H1 (cell line): ENCODE measurements at regions not wholly inside any gene's neighbourhood (a gene's known extent, or its start where the extent isn't known, plus 50 kb on each side); places are given as distances from the start of the nearest gene placed in this dataset.

ENCODE experiments used
- CTCF ChIA-PET: fragments of 300-600 bp; sonication (Branson Sonifier 250); formaldehyde crosslinking; loops from one replicate; lab custom pipeline; 2021; ENCODE audit not compliant: partially characterized antibody; lab: Charles Lee
- POLR2A ChIA-PET: fragments of 300-600 bp; sonication (Branson Sonifier 250); formaldehyde crosslinking; loops from one replicate; lab custom pipeline; 2021; ENCODE audit warnings: inconsistent platforms; ENCODE audit not compliant: partially characterized antibody; lab: Charles Lee
- DNase-seq, 2 experiments: peaks; one replicate each; pipeline versions ENCODE4 v3.0.0 to v3.0.0-alpha.2; 2010 to 2022; ENCODE audit warnings: low spot score in 2 of 2, low read depth in 1 of 2, mixed read lengths in 1 of 2
- FAIRE-seq: peaks from 2 replicates; lab custom pipeline; 2011; peaks lifted over from hg19 to GRCh38; lab: Jason Lieb, UNC
- H2AFZ ChIP-seq: 2 replicates; pipeline ENCODE4 v1.8.1; 2012; ENCODE audit warnings: low read length, inconsistent platforms
- H2AK5ac ChIP-seq: 2 replicates; pipeline ENCODE4 v1.6.1; 2013; ENCODE audit warnings: low read depth, low read length
- H2BK120ac ChIP-seq: replicated peaks from 2 replicates; pipeline ENCODE3; 2013; ENCODE audit warnings: low read depth, low read length, inconsistent platforms
- H2BK12ac ChIP-seq: 2 replicates; pipeline ENCODE4 v1.6.1; 2013; ENCODE audit warnings: low read depth, low read length
- H2BK15ac ChIP-seq: 2 replicates; pipeline ENCODE4 v1.6.1; 2013; ENCODE audit warnings: low read length
- H2BK20ac ChIP-seq: 2 replicates; pipeline ENCODE4 v1.6.1; 2013; ENCODE audit warnings: low read length
- H2BK5ac ChIP-seq: 2 replicates; pipeline ENCODE4 v1.6.1; 2013; ENCODE audit warnings: low read depth, low read length
- H3K14ac ChIP-seq: 2 replicates; pipeline ENCODE4 v1.6.1; 2013; ENCODE audit warnings: inconsistent platforms; ENCODE audit not compliant: insufficient read length
- H3K18ac ChIP-seq: 2 replicates; pipeline ENCODE4 v1.6.1; 2013; ENCODE audit warnings: low read length; ENCODE audit errors: extremely low read depth
- H3K23ac ChIP-seq: 2 replicates; pipeline ENCODE4 v1.6.1; 2013; ENCODE audit warnings: inconsistent platforms; ENCODE audit not compliant: insufficient read length
- H3K23me2 ChIP-seq: 2 replicates; pipeline ENCODE4 v1.6.1; 2013; ENCODE audit warnings: low read depth, low read length
- H3K27ac ChIP-seq: 2 replicates; pipeline ENCODE4 v1.6.1; 2011; ENCODE audit warnings: low read depth, low read length, inconsistent platforms
- H3K27me3 ChIP-seq, 4 experiments: replicated peaks in 1 of 4; 1 replicate in 1 of 4; 2 replicates in 3 of 4; pipeline versions ENCODE4 v1.6.1 to v1.8.1; 2011 to 2013; ENCODE audit warnings: low read length in 3 of 4, mild to moderate bottlenecking in 3 of 4, inconsistent platforms in 2 of 4, mixed read lengths in 2 of 4, moderate library complexity in 1 of 4; ENCODE audit not compliant: control insufficient read depth in 3 of 4, insufficient read depth in 3 of 4; ENCODE audit errors: extremely low read depth in 1 of 4
- H3K36me3 ChIP-seq, 4 experiments: 2 replicates each; pipeline versions ENCODE4 v1.6.1 to v1.8.1; 2011 to 2013; ENCODE audit warnings: mild to moderate bottlenecking in 4 of 4, low read length in 3 of 4, moderate library complexity in 2 of 4, control low read depth in 1 of 4, inconsistent platforms in 1 of 4; ENCODE audit not compliant: insufficient read depth in 4 of 4, control insufficient read depth in 2 of 4
- H3K4ac ChIP-seq: replicated peaks from 2 replicates; pipeline ENCODE3; 2013; ENCODE audit warnings: low read length, low read depth, mixed read lengths, inconsistent platforms; ENCODE audit not compliant: insufficient read length
- H3K4me1 ChIP-seq, 4 experiments: replicated peaks in 1 of 4; 1 replicate in 1 of 4; 2 replicates in 3 of 4; pipeline versions ENCODE4 v1.6.1 to v1.8.1; 2011 to 2013; ENCODE audit warnings: low read length in 3 of 4, inconsistent platforms in 2 of 4, mixed read lengths in 1 of 4; ENCODE audit not compliant: insufficient read depth in 4 of 4, control insufficient read depth in 3 of 4
- H3K4me2 ChIP-seq, 2 experiments: 2 replicates each; pipeline versions ENCODE4 v1.6.1 to v1.8.1; 2011 to 2013; ENCODE audit warnings: low read depth in 2 of 2, low read length in 2 of 2, control low read depth in 1 of 2, inconsistent platforms in 1 of 2, mild to moderate bottlenecking in 1 of 2; ENCODE audit not compliant: insufficient read depth in 1 of 2
- H3K4me3 ChIP-seq, 4 experiments: fragments of 200-600, 300-600 bp in 1 of 4; sonication (generic), shearing (Covaris generic), sonication (Bioruptor Twin) in 1 of 4; 2 replicates each; pipeline versions ENCODE4 v1.5.1 to v1.8.1; 2011 to 2016; ENCODE audit warnings: low read length in 4 of 4, low read depth in 3 of 4, control low read depth in 2 of 4, inconsistent platforms in 2 of 4, mild to moderate bottlenecking in 2 of 4, mixed read lengths in 1 of 4, moderate library complexity in 1 of 4; ENCODE audit not compliant: insufficient read depth in 2 of 4; ENCODE audit errors: extremely low read depth in 1 of 4
- H3K56ac ChIP-seq: replicated peaks from 2 replicates; pipeline ENCODE3; 2013; ENCODE audit warnings: low read depth, mild to moderate bottlenecking, mixed read lengths, low read length, inconsistent platforms; ENCODE audit not compliant: insufficient read length
- H3K79me1 ChIP-seq: 2 replicates; pipeline ENCODE4 v1.6.1; 2013; ENCODE audit warnings: low read depth, low read length, control low read depth
- H3K79me2 ChIP-seq, 2 experiments: 2 replicates each; pipeline versions ENCODE4 v1.6.1 to v1.8.1; 2012 to 2013; ENCODE audit warnings: low read length in 2 of 2, mild to moderate bottlenecking in 2 of 2, inconsistent platforms in 1 of 2; ENCODE audit not compliant: insufficient read depth in 2 of 2, control insufficient read depth in 1 of 2
- H3K9ac ChIP-seq, 4 experiments: replicated peaks in 1 of 4; 1 replicate in 1 of 4; 2 replicates in 3 of 4; pipeline versions ENCODE4 v1.6.1 to v1.8.1; 2011 to 2013; ENCODE audit warnings: low read depth in 3 of 4, low read length in 3 of 4, control low read depth in 2 of 4, mild to moderate bottlenecking in 2 of 4, moderate library complexity in 2 of 4, inconsistent platforms in 1 of 4; ENCODE audit errors: extremely low read depth in 1 of 4
- H3K9me3 ChIP-seq, 2 experiments: 2 replicates each; pipeline versions ENCODE4 v1.6.1 to v1.8.1; 2012 to 2013; ENCODE audit warnings: mild to moderate bottlenecking in 2 of 2, moderate library complexity in 2 of 2, control low read depth in 1 of 2, inconsistent platforms in 1 of 2, low read depth in 1 of 2, low read length in 1 of 2, mixed read lengths in 1 of 2; ENCODE audit not compliant: insufficient read depth in 2 of 2
- H4K20me1 ChIP-seq, 2 experiments: replicated peaks in 1 of 2; 2 replicates each; pipeline versions ENCODE3 to v1.8.1; 2011 to 2013; ENCODE audit warnings: inconsistent platforms in 2 of 2, low read length in 2 of 2, mild to moderate bottlenecking in 1 of 2; ENCODE audit not compliant: insufficient read depth in 2 of 2, control insufficient read depth in 1 of 2
- H4K5ac ChIP-seq: 2 replicates; pipeline ENCODE4 v1.6.1; 2013; ENCODE audit warnings: low read length, low read depth, mixed read lengths, inconsistent platforms; ENCODE audit not compliant: insufficient read length
- H4K8ac ChIP-seq: 2 replicates; pipeline ENCODE4 v1.8.0; 2013; ENCODE audit warnings: mild to moderate bottlenecking, moderate library complexity, low read length, inconsistent platforms; ENCODE audit not compliant: insufficient read depth; ENCODE audit errors: extremely low read depth
- H4K91ac ChIP-seq: replicated peaks from 2 replicates; pipeline ENCODE3; 2013; ENCODE audit warnings: low read length, mixed read lengths, inconsistent platforms; ENCODE audit not compliant: insufficient read length
- CBX5 ChIP-seq: fragments of 300-800, 300-1000 bp; sonication (generic); IDR thresholded peaks from 2 replicates; pipeline ENCODE4 v1.7.1; 2016; ENCODE audit warnings: antibody characterized with exemption, low read length, low read depth
- CEBPB ChIP-seq: IDR thresholded peaks from 2 replicates; pipeline ENCODE4 v1.6.1; 2012; ENCODE audit warnings: low read depth, low read length
- CHD2 ChIP-seq: IDR thresholded peaks from 2 replicates; pipeline ENCODE4 v1.6.1; 2012; ENCODE audit warnings: low read length, improper control_type of control experiment
- E2F6 ChIP-seq: IDR thresholded peaks from 2 replicates; pipeline ENCODE4 v1.6.1; 2012; ENCODE audit warnings: inconsistent platforms
- EGR1 ChIP-seq: IDR thresholded peaks from 2 replicates; pipeline ENCODE4 v1.6.1; 2011; ENCODE audit warnings: low read depth, low read length, borderline replicate concordance
- JUND ChIP-seq: IDR thresholded peaks from 2 replicates; pipeline ENCODE4 v1.6.1; 2011; ENCODE audit warnings: mild to moderate bottlenecking, improper control_type of control experiment, low read length
- KDM5A ChIP-seq: fragments of 200-600 bp; IDR thresholded peaks from 2 replicates; pipeline ENCODE4 v1.7.1; 2012; ENCODE audit warnings: mild to moderate bottlenecking, low read length, inconsistent platforms, mixed read lengths
- POLR2AphosphoS5 ChIP-seq: IDR thresholded peaks from 2 replicates; pipeline ENCODE4 v1.6.1; 2011; ENCODE audit warnings: low read depth, low read length
- POU5F1 ChIP-seq: IDR thresholded peaks from 2 replicates; pipeline ENCODE4 v1.6.1; 2011; ENCODE audit warnings: low read depth, mild to moderate bottlenecking, low read length, moderate library complexity
- RAD21 ChIP-seq, 2 experiments: IDR thresholded peaks in 1 of 2; conservative IDR thresholded peaks in 1 of 2; 2 replicates each; pipeline ENCODE4 v1.6.1; 2011; ENCODE audit warnings: low read depth in 2 of 2, low read length in 2 of 2, improper control_type of control experiment in 1 of 2, inconsistent platforms in 1 of 2, mild to moderate bottlenecking in 1 of 2, moderate library complexity in 1 of 2
- RFX5 ChIP-seq: IDR thresholded peaks from 2 replicates; pipeline ENCODE4 v1.6.1; 2011; ENCODE audit warnings: low read depth, low read length, improper control_type of control experiment, borderline replicate concordance
- SAP30 ChIP-seq: fragments of 300-600 bp; sonication (generic); IDR thresholded peaks from 2 replicates; pipeline ENCODE4 v1.7.1; 2012; ENCODE audit warnings: low read length, moderate library complexity, mild to moderate bottlenecking, inconsistent platforms; ENCODE audit not compliant: insufficient read depth, insufficient replicate concordance
- SP4 ChIP-seq: IDR thresholded peaks from 2 replicates; pipeline ENCODE4 v1.6.1; 2012; ENCODE audit warnings: low read length, inconsistent platforms
- SUZ12 ChIP-seq: fragments of 200-600 bp; sonication (generic); IDR thresholded peaks from 2 replicates; pipeline ENCODE4 v1.6.1; 2012; ENCODE audit warnings: mild to moderate bottlenecking, inconsistent platforms, low read length, moderate library complexity, mixed read lengths
- TCF12 ChIP-seq: IDR thresholded peaks from 2 replicates; pipeline ENCODE4 v1.6.1; 2011; ENCODE audit warnings: low read depth, mild to moderate bottlenecking, low read length
- TEAD4 ChIP-seq: IDR thresholded peaks from 2 replicates; pipeline ENCODE4 v1.6.1; 2012; ENCODE audit warnings: low read depth, low read length, inconsistent platforms, mixed read lengths
- YY1 ChIP-seq: IDR thresholded peaks from 2 replicates; pipeline ENCODE4 v1.6.1; 2011; ENCODE audit warnings: low read depth, mild to moderate bottlenecking, low read length

- Histone ChIP-seq H3K27ac (no peak overlapping the region), H2AK5ac (no peak overlapping the region), H3K9me3 (no peaks in the 10 kb centered on the region), H4K91ac (no peak overlapping the region), H4K20me1 (no peaks in the 10 kb centered on the region), H3K9ac (no peak overlapping the region), H3K4me2 (no peak overlapping the region), H2BK5ac (no peak overlapping the region), H3K4ac (no peak overlapping the region), H4K8ac (no peak overlapping the region), H3K27me3 (no peaks in the 10 kb centered on the region), H3K56ac (no peak overlapping the region), H2AFZ (no peak overlapping the region), H3K4me3 (no peak overlapping the region), H2BK15ac (no peak overlapping the region), H3K23ac (no peak overlapping the region), H2BK12ac (no peak overlapping the region), H2BK120ac (no peak overlapping the region), H2BK20ac (no peak overlapping the region), H3K23me2 (no peaks in the 10 kb centered on the region), H4K5ac (no peak overlapping the region), H3K79me1 (no peaks in the 10 kb centered on the region), H3K36me3 (no peaks in the 10 kb centered on the region), H3K79me2 (no peaks in the 10 kb centered on the region), H3K18ac (no peak overlapping the region), H3K14ac (no peak overlapping the region), H3K4me1 (no peaks in the 10 kb centered on the region)
- ChIA-PET CTCF (interaction anchor here (1.7 kb wide), 1 partner anchor 249 kb away, joined by 4 read pairs; no protein-coding TSS in a partner anchor), POLR2A (no interaction called here)
- DNase-seq = no peak
- no peak for FAIRE-seq
- TF ChIP-seq KDM5A (no peak), CBX5 (no peak), SAP30 (no peak), EGR1 (no peak), POLR2AphosphoS5 (no peak), TEAD4 (no peak), YY1 (no peak), SP4 (no peak), JUND (no peak), SUZ12 (no peak), RFX5 (no peak), RAD21 (IDR thresholded peaks at IDR 0.05 in 1 of 2, conservative IDR thresholded peaks at IDR 0.05 in 1 of 2; ENCODE audit: low read depth in 2 of 2, low read length in 2 of 2) (no peak), CHD2 (no peak), POU5F1 (no peak), CEBPB (no peak), TCF12 (no peak), E2F6 (no peak)
Measured at GRCh38 chr4:98716796-98717195, 58.4 kb upstream of the TSPAN5 start.
